CD4-positive, CD25-positive, alpha-beta regulatory T cell (primary cell): ENCODE measurements at regions not wholly inside any gene's neighbourhood (a gene's known extent, or its start where the extent isn't known, plus 50 kb on each side); places are given as distances from the start of the nearest gene placed in this dataset.
A peak's percentile ranks its signal among the peaks of the same experiment; 100 is the strongest.
"Not testable (repeated sequence)": the region's sequence is repeated elsewhere in the genome, so short reads cannot be mapped to it uniquely, and the experiment has no call there.

ENCODE experiments used
- ATAC-seq, 2 donors: fragments of 150-1000 bp; cut with Tn5 transposase; one replicate each; pipeline ENCODE4 v1.10.0; 2021; ENCODE audit warnings: low read depth in 2 of 2, moderate number of reproducible peaks in 2 of 2, moderate library complexity in 1 of 2
- DNase-seq, 3 donors: peaks; one replicate each; pipeline versions ENCODE4 v3.0.0 to v3.0.0-alpha.2; 2012 to 2022; ENCODE audit warnings: mixed read lengths in 1 of 3
- H3K27ac ChIP-seq: one replicate; pipeline ENCODE4 v1.7.0; 2013; ENCODE audit warnings: mild to moderate bottlenecking, low read length; ENCODE audit not compliant: insufficient read depth, poor library complexity, severe bottlenecking
- H3K27me3 ChIP-seq: one replicate; pipeline ENCODE4 v1.7.0; 2013; ENCODE audit warnings: low read length; ENCODE audit not compliant: control insufficient read depth, insufficient read depth
- H3K36me3 ChIP-seq: one replicate; pipeline ENCODE4 v1.7.0; 2013; ENCODE audit warnings: mild to moderate bottlenecking, low read length, moderate library complexity; ENCODE audit not compliant: control insufficient read depth, insufficient read depth
- H3K4me1 ChIP-seq: 2 replicates; pipeline ENCODE4 v1.7.0; 2013; ENCODE audit warnings: mild to moderate bottlenecking, low read length; ENCODE audit not compliant: insufficient read depth, control insufficient read depth, poor library complexity, severe bottlenecking
- H3K4me3 ChIP-seq: one replicate; pipeline ENCODE4 v1.7.0; 2013; ENCODE audit warnings: low read depth, mild to moderate bottlenecking, low read length, moderate library complexity
- H3K9me3 ChIP-seq, 2 experiments: 1 replicate in 1 of 2; 2 replicates in 1 of 2; pipeline ENCODE4 v1.7.0; 2013; ENCODE audit warnings: low read length in 2 of 2, mild to moderate bottlenecking in 1 of 2, moderate library complexity in 1 of 2; ENCODE audit not compliant: control insufficient read depth in 2 of 2
- H3K27ac Mint-ChIP-seq, 3 donors: one replicate each; pipeline ENCODE4 v1.8.0; 2020 to 2022; ENCODE audit warnings: mild to moderate bottlenecking in 3 of 3, mixed read lengths in 3 of 3, moderate library complexity in 2 of 3
- H3K27me3 Mint-ChIP-seq: one replicate; pipeline ENCODE4 v1.8.0; 2022; ENCODE audit warnings: mild to moderate bottlenecking, mixed read lengths
- H3K36me3 Mint-ChIP-seq: one replicate; pipeline ENCODE4 v1.8.0; 2020; ENCODE audit warnings: mixed read lengths
- H3K4me1 Mint-ChIP-seq, 4 donors: one replicate each; pipeline ENCODE4 v1.8.0; 2020 to 2022; ENCODE audit warnings: mixed read lengths in 4 of 4, mild to moderate bottlenecking in 1 of 4
- H3K4me3 Mint-ChIP-seq, 4 donors: one replicate each; pipeline ENCODE4 v1.8.0; 2020 to 2022; ENCODE audit warnings: mild to moderate bottlenecking in 4 of 4, mixed read lengths in 4 of 4, moderate library complexity in 3 of 4
- H3K9me3 Mint-ChIP-seq, 7 donors: one replicate each; pipeline ENCODE4 v1.8.0; 2020 to 2022; ENCODE audit warnings: mixed read lengths in 7 of 7, mild to moderate bottlenecking in 3 of 7, moderate library complexity in 2 of 7

DNA sequence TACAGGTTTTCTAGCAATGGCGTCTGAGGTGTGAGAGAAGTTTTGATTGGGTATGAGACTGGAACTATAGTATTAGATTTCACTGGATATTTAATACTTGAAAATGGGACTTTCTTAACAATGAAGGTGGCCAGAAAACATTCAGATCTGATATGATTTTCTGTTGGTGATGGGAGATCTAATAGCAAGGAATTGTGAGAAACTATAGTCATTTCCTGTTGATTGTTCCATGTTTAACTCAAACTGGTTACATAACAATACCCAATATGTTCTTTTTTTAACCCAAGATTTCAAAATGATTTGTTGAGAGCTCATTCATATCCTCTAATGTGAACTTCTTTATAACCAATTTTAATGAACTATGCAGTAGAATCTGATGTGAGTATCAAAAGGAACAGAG, 793.2 kb upstream of the RGMB start:
- Mint-ChIP-seq H3K9me3 (peaks cover 0 to 3% (median 0%) of the 10 kb centered on the region in 7 donors), H3K27ac (no peak overlapping the region), H3K36me3 (no peaks in the 10 kb centered on the region), H3K4me1 (no peaks in the 10 kb centered on the region), H3K27me3 (peaks cover 4% of the 10 kb centered on the region), H3K4me3 (no peak overlapping the region)
- Histone ChIP-seq H3K9me3 (no peaks in the 10 kb centered on the region), H3K4me3 (no peak overlapping the region), H3K27ac (no peak overlapping the region), H3K4me1 (no peaks in the 10 kb centered on the region), H3K27me3 (no peaks in the 10 kb centered on the region), H3K36me3 (no peaks in the 10 kb centered on the region)
- no peak for DNase-seq
- no peak for ATAC-seq

DNA sequence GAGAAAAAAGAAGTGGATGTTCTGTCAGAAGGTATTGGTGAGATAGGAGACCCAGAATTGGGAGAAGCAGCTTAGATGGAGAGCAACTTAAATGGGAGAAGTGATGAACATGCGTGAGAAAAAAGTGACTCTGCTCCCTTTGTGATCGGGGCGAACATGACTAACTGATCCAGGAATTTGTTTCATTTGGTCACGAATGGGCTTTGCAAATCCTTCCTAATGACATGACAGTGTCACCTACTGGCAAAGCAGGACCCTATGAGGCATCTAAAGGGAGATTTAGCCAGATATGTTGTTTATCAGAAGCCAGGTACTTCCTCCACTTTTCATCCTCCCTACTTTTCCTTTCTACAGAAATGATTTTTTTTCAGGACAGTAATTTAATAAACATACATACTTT, 787.4 kb upstream of the RGMB start:
- no peak overlapping the region for H3K27ac ChIP-seq
- DNase-seq: no peak
- Mint-ChIP-seq H3K4me1 (no peaks in the 10 kb centered on the region), H3K4me3 (no peak overlapping the region), H3K27me3 (no peaks in the 10 kb centered on the region), H3K9me3 (peaks cover 0 to 6% (median under 1%) of the 10 kb centered on the region in 7 donors), H3K27ac (no peak overlapping the region), H3K36me3 (no peaks in the 10 kb centered on the region)
- no peak for ATAC-seq
- H3K27me3 ChIP-seq: no peaks in the 10 kb centered on the region
- no peak overlapping the region for H3K4me3 ChIP-seq
- no peaks in the 10 kb centered on the region for H3K36me3 ChIP-seq
- H3K9me3 ChIP-seq: no peaks in the 10 kb centered on the region
- H3K4me1 ChIP-seq: no peaks in the 10 kb centered on the region

DNA sequence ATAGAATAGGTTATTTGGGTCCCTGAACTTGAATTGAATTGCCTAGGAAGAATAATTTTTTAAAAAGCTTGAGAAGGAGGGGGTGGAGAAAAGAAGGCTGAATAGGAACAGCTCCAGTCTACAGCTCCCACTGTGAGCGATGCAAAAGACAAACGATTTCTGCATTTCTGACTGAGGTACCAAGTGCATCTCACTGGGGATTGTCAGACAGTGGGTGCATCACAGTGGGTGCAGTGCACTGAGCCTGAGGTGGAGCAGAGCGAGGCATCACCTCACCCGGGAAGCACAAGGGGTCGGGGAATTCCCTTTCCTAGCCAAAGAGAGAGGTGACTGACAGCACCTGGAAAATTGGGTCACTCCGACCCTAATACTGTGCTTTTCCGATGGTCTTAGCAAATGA, 782.2 kb upstream of the RGMB start:
- Histone ChIP-seq H3K36me3 (no peaks in the 10 kb centered on the region), H3K27me3 (no peaks in the 10 kb centered on the region), H3K4me1 (no peaks in the 10 kb centered on the region), H3K9me3 (no peaks in the 10 kb centered on the region), H3K27ac (no peak overlapping the region), H3K4me3 (no peak overlapping the region)
- Mint-ChIP-seq H3K36me3 (no peaks in the 10 kb centered on the region), H3K9me3 (peaks cover 0 to 18% (median 7%) of the 10 kb centered on the region in 7 donors), H3K4me3 (no peak overlapping the region), H3K27me3 (no peaks in the 10 kb centered on the region), H3K27ac (no peak overlapping the region), H3K4me1 (no peaks in the 10 kb centered on the region)
- DNase-seq: no peak
- no peak for ATAC-seq

DNA sequence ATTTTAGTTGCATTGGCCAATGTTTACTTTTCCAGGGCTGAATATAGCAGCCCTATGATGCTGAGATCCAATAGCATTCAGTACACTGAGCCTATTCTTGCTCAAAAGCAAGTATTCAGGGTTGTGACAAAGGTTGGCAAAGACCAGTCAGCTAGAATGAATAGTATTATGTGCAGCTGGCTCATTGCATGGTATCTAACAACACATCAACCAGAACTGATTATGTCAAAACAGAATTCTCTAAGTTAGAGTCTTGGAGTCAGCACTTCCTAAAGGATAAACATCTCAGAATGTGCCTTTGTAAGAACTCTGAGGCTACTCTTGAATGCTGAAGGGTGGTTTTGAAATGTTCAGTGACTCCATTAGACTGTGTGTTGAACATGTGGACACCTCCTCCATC, 774.5 kb upstream of the RGMB start:
- H3K27me3 Mint-ChIP-seq: no peaks in the 10 kb centered on the region
- no peaks in the 10 kb centered on the region for H3K4me1 Mint-ChIP-seq
- Histone ChIP-seq H3K4me3 (no peak overlapping the region), H3K4me1 (no peaks in the 10 kb centered on the region), H3K27ac (no peak overlapping the region), H3K27me3 (no peaks in the 10 kb centered on the region), H3K9me3 (no peaks in the 10 kb centered on the region), H3K36me3 (no peaks in the 10 kb centered on the region)
- H3K9me3 Mint-ChIP-seq: peaks cover 0 to 7% (median 0%) of the 10 kb centered on the region in 7 donors
- DNase-seq: no peak
- H3K4me3 Mint-ChIP-seq: no peak overlapping the region
- H3K36me3 Mint-ChIP-seq: no peaks in the 10 kb centered on the region
- no peak for ATAC-seq
- H3K27ac Mint-ChIP-seq: no peak overlapping the region

DNA sequence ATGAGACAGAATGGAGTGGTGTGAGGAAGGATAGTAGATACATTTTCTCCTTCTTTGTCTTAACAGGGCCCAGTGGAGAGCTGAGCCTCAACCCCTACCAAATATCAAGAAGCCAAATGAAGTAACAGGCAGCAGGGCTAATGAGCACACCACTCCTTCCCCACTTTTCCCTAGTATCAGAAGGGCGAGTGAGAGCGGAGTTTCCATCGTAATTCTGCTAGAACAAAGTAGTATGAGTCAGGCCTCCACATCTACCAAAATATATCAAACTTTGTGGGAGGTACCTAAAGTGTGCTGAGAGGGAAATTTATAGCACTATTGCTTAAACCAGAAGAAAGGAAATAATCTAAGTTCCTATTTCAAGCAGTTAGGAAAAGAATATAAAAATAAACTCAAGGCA, 769.0 kb upstream of the RGMB start:
- no peaks in the 10 kb centered on the region for H3K27me3 ChIP-seq
- no peaks in the 10 kb centered on the region for H3K9me3 ChIP-seq
- no peak for ATAC-seq

DNA sequence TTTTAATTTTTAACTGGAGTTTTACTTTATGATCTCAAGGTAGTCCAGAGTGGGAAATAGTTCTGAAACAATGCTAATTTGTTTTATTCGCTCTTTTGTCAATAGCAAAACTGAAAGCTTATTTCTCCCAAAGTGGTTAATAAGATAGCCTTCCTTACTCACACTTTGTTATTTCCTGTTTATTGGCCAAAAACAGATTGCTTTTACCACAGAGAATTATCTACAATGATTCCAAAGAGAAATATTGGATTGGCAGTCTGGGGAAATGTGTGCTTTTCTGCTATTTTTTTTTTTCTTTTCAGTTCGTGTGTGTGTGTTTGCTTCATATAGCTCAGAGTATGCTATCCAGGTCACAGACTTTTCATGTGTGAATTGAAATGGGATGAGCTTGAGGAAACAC, 756.7 kb upstream of the RGMB start:
- no peak for DNase-seq
- no peak for ATAC-seq
- H3K9me3 ChIP-seq: no peaks in the 10 kb centered on the region
- no peak overlapping the region for H3K27ac Mint-ChIP-seq
- no peaks in the 10 kb centered on the region for H3K36me3 ChIP-seq
- no peaks in the 10 kb centered on the region for H3K4me1 ChIP-seq
- H3K4me3 Mint-ChIP-seq: no peak overlapping the region
- H3K27me3 ChIP-seq: no peaks in the 10 kb centered on the region
- H3K36me3 Mint-ChIP-seq: no peaks in the 10 kb centered on the region
- H3K9me3 Mint-ChIP-seq: peaks cover 0 to 3% (median 0%) of the 10 kb centered on the region in 7 donors
- H3K27me3 Mint-ChIP-seq: no peaks in the 10 kb centered on the region
- no peak overlapping the region for H3K4me3 ChIP-seq
- no peak overlapping the region for H3K27ac ChIP-seq
- no peaks in the 10 kb centered on the region for H3K4me1 Mint-ChIP-seq

More for the DNA sequence above, 769.0 kb upstream of the RGMB start:
- peaks cover 0 to 5% (median 3%) of the 10 kb centered on the region in 7 donors for H3K9me3 Mint-ChIP-seq
- H3K36me3 ChIP-seq: no peaks in the 10 kb centered on the region
- no peaks in the 10 kb centered on the region for H3K4me1 Mint-ChIP-seq
- H3K4me3 ChIP-seq: no peak overlapping the region
- H3K27ac ChIP-seq: no peak overlapping the region
- H3K4me3 Mint-ChIP-seq: no peak overlapping the region
- no peaks in the 10 kb centered on the region for H3K36me3 Mint-ChIP-seq
- H3K27me3 Mint-ChIP-seq: no peaks in the 10 kb centered on the region
- no peaks in the 10 kb centered on the region for H3K4me1 ChIP-seq
- H3K27ac Mint-ChIP-seq: no peak overlapping the region
- no peak for DNase-seq

DNA sequence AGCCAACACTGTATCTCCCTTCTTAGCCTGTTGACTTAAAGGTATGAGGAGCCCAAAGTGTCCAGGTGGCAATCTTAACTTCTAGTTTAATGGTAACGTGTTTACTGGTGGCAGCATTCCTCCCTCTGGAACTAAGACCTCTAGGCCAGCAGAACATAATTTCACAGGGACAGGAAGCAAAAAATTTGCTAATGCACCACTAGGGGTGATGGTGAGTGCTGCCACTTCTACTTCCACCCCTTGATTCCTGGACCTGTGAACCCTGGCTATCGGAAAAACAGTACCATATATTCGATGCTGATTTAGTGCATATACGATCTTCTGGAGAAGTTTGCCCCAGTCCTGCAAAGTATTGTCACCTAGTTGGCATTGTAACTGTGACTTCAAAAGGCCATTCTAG, 743.2 kb upstream of the RGMB start:
- H3K4me1 Mint-ChIP-seq, H3K27me3 Mint-ChIP-seq, ATAC-seq, H3K4me3 ChIP-seq, H3K9me3 ChIP-seq, DNase-seq, H3K27ac Mint-ChIP-seq, H3K27me3 ChIP-seq, H3K36me3 ChIP-seq, H3K27ac ChIP-seq, H3K4me1 ChIP-seq, H3K4me3 Mint-ChIP-seq, H3K36me3 Mint-ChIP-seq: not testable (repeated sequence)
- H3K9me3 Mint-ChIP-seq: peaks cover 0 to 13% (median 6%) of the 10 kb centered on the region in 7 donors

DNA sequence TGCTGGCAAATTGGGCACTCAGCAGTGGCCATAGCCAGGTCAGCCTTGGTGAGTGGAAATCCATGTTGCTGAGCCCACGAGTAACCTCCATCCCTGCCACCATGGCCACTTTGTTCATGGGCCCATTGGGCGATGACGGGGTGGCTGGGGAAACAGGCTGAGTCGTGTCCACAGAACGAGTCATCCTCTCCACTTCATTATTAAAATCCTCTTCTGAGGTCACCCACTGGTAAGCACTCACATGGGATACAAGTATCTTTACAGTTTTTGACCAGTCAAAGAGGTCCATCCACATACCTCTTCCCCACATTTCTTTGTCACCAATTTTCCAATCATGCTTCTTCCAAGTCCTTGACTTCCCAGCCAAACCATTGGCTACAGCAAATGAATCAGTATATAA, 742.4 kb upstream of the RGMB start:
- H3K9me3 Mint-ChIP-seq: peaks cover 0 to 10% (median 5%) of the 10 kb centered on the region in 7 donors
- not testable (repeated sequence) for ATAC-seq, H3K36me3 Mint-ChIP-seq, H3K4me3 ChIP-seq, H3K27me3 ChIP-seq, H3K27me3 Mint-ChIP-seq, H3K4me1 Mint-ChIP-seq, H3K36me3 ChIP-seq, H3K27ac ChIP-seq, H3K9me3 ChIP-seq, H3K4me3 Mint-ChIP-seq, H3K4me1 ChIP-seq, DNase-seq
- peak overlapping the region in 1 of 3 donors; percentile 7 for H3K27ac Mint-ChIP-seq
